ENCODE measurements at regions not wholly inside any gene's neighbourhood (a gene's known extent, or its start where the extent isn't known, plus 50 kb on each side); places are given as distances from the start of the nearest gene placed in this dataset.

DNA sequence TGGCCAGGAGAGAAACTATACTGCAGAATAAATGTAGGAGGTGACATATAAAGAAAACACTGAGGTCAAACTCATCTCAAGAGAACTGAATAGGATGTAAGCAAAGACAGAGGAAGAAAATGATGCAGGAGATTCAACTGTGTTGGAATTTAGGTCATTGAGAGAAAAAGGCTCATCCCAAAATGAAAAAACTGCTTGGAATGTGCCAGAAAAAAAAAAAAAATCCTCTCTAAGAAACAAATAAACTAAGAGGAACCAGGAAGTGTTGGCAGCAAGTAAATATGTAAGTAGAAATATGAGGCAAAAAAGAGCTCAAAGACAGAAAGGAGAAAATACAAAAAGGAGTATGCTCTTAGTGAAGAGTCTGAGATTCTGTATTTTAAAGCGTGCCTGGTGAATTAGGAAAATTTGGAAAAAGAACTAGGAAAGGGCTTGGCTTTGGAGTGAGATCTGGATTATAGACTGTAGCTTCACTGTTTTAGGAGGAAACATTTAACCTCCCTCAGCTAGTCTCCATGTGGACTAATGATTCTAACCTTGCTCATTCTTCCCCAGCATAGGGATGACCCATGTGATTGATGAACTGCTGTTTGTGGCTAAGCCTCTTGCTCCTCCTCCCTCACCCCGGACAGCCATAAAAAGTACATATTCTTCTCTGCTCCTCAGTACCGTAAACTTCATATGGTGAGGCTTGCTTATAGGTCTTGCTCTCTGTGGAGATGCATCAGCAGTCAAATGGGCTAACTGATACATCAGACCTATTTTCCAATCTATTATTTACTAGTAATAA, 185.6 kb upstream of the POU5F2 start:
- no peak for DNase-seq

- no peak for DNase-seq
Measured at GRCh38 chr5:93925321-93925720, 183.9 kb upstream of the POU5F2 start.

DNA sequence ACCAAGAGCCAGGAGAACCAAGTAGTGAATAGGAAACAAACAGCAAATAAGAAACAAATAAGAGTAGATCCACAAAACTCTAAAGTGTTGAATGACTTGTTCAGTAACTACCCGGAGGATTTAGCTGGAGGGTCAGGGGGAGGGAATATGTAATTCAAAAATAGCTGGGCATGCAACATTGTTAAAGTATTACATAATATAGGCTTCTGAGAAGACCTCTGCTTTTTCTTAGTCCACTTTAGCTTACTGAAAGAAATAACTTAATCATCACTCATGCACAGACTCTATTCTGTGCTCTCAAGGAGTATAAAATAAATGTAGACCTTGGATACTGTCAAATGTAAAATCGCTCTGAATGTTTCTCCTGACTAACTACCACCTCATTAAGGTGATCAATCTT, 183.2 kb upstream of the POU5F2 start:
- no peak for DNase-seq

DNA sequence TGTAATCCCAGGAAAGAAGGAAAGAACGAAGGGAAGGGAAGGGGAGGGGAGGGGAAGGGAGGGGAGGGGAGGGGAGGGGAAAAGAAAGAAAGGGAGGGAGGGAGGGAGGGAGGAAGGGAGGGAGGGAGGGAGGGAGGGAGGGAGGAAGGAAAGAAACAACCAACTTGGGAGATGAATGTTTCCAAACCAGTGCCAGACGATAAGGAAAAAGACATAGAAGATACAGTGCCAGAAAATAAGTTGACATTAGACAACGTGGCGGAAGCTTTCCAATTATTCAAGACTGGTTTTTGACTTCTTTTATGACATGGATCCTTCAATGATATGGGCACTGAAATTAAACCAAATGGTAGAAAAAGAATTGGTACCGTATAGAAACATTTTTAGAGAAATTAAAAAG, 181.2 kb upstream of the POU5F2 start:
- DNase-seq, result no peak

- DNase-seq, result no peak
Measured at GRCh38 chr5:93921001-93921400, 179.6 kb upstream of the POU5F2 start.

GRCh38 chr5:93916872-93917271, 175.5 kb upstream of the POU5F2 start:
- no peak for DNase-seq

DNA sequence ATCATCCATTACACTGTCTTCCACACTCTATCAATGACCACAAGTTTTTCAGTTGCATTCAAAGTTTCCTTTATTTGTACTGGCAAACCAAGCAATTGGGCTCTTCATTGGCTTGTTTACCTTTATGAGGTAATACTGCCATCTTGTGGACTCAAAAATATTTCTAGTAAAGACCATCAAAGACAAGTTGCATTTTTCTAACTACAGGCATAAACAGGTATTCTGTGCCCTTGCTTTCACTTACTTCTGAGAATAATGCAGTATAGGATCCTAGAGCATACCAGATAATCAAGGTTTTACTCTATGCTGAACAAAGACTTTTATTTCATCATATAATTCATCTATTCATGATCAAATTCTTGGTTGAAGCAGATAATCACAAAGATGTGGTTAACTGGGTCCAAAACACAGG, 173.7 kb upstream of the POU5F2 start:
- peak; percentile 58 for DNase-seq

GRCh38 chr5:93911609-93912008, 170.2 kb upstream of the POU5F2 start:
- DNase-seq, result no peak

DNA sequence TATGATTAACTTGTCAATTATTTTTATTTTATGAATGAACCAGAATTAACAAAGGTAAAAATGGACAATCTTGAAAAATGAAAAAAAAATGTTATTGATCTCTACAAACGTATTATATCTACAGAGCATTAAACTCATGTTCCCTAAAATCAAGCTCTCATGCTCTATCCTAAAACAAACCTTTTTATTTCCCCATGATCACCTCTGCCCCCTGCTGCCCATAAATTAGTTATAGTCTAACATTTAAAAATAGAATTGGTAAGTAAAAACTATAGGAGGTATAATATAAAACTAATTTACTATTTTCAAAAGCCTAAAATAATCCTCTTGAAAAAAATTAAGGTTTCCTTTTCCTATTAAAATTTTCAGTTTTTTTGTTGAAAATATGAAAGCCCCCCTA, 168.0 kb upstream of the POU5F2 start:
- DNase-seq, result no peak

DNA sequence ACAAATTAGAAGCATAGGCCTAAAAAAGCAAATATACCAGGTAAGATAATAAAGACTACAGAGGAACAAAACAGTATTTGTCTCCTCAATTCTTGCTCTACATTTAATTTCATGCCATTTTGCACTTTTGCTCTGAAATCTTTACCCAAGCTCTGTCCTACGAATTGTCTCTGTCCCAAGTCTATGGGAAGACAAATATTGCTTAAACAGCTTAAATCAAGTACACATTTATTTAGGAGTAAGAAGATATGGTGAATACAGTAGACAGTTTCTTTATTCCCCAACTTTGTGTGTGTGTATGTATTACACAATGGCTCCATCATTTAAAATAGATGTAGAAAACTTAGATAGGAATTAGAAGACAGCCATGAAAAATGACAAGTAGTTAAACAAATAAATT, 163.5 kb upstream of the POU5F2 start:
- no peak for DNase-seq

DNA sequence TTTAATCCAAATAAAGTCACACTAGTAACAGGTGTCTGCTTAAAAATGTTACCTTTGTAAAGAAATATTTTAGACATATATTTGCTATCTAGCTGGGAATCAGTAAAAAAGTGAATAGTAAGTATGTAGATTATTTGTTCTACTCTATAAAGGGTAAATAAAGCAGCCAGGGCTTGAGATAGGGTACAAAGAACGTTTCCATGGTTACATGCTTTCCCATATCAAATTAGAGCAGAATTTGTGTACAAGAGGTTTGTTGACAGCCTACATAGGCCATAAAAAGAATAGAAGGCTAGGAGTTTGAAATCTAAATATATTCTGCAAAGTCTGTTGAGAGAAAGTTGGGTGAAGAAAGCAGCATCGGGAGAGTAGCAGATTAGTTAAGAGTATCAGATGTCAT, 160.9 kb upstream of the POU5F2 start:
- no peak for DNase-seq

DNA sequence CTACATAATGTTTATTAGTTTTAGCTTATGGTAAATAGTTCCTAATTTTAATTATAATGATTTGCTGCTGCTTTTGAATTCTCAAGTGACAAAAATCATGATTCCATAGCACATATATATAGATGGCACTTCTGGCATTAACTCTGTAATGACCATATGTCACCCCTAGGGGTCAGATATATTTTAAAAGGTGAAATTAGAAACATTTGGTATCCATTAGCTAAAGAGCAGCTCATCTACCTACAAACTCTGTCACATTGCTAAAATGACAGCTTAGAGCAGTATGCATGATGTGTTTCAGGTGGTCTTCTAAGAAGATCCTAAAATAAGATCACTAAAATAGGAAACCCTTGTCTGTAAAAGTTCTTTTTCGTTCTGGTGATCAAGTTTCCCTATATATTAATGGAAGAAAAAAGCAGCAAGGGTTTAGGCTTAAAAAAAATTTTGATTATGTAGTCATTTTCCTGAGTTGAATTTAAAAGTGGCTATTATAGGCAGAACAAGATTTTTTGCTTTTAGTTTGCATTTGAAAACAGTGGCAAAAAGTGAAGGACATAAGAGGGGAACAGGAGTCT, 157.7 kb upstream of the POU5F2 start:
- peak; percentile 10 for DNase-seq

GRCh38 chr5:93894601-93895354, 153.4 kb upstream of the POU5F2 start:
- no peak for DNase-seq

DNA sequence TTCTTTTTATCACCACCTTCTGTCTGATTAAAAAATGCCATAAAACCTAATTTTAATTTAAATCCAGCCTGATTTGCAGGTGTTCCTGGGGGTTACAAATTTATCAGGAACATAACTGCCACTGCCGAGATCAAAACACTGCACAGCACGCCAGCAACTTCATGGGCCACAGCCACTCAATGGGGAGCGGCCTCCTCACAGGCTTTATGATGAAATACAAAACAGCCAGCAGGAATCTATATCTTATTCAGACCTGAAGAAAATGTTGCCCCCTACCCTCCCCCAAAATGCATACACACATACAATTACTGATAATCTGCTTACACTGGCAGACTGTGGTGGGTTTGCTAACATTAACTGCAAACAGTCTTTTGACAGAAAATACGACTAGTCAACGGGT, 151.7 kb upstream of the POU5F2 start:
- no peak for DNase-seq

DNA sequence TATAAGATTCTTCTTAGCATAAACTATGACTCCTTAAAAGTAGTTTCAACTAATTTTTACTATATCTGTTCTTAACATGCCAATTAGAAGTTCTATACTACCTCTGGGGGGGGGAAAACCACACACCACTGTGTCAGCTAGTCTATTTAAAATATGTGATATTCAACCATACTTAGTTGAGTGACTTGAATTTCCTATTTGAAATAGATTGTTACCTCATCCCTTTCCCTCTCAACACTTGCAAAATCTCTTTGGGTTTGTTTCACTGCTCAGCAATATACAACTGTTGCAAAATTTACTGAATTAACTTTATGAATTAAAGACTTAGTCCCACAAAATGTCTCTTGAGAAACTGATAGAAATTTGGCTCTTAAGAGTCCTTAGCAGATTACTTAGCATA, 151.1 kb upstream of the POU5F2 start:
- DNase-seq, result no peak

DNA sequence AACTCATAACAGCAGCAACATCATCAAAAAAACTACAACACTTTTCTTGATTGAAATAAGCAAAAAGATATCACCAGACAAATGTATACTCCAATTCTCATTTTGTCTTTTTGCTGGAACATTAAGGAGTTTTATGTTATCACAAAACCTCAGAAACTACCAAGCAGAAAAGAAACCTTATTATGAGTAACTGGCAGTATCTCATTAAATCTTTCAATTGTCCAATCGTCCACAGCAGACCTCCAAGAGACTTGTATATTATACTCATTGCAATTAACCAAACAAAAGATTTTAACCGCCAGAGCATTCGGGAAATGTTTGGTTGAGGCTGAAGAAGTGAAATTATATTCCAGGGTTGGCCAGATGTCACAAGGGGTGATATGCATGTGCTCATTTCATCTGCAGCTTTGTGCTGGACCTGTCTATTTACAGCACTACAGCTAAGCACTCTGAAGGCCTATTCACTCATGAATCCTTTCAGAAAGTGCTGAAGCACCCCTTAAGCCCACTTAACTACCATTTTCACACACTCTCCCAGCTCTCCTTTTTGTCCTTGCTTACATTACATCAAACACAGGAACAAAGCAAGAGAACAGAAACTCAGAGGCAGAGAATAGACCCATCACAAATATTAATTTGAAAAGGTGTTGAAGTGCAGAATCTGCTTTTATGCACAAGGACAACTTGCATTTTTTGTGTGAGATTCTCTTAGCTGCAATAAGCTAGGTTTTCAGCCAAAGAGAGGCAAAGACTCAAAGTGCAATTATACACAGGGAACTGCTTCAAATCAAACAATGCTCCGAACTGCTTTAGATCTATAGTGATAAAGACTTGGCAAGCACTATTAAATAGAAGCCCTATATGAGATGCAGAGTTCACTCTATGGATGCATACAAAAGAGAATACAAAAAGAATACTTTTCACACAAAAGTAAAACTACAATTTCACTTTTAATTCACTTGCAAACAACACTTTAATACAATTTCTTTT, 150.4 kb upstream of the POU5F2 start:
- no peak for DNase-seq

DNA sequence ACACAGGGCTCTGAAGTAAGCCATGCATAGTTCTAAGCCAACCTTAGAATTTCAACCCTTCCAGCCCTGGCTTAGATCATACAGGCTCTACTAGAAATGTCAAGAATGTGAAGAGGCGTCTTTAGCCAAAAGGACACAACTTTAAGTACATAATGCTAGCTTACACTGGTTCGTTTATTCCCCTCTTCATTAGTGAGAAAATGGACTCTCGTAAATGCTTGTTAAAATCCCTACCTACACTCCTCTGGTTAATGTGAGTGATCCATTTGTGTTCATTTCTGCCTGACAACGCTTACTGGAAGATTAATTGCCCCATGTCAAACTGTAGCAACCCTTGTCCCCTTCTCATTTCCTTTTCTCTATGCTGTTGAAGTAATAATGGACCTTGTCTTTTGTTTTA, 149.3 kb upstream of the POU5F2 start:
- no peak for DNase-seq

- no peak for DNase-seq
Measured at GRCh38 chr5:93887678-93888077, 146.3 kb upstream of the POU5F2 start.

GRCh38 chr5:93886917-93887361, 145.5 kb upstream of the POU5F2 start:
- no peak for DNase-seq

GRCh38 chr5:93886098-93886806, 144.9 kb upstream of the POU5F2 start:
- DNase-seq, result no peak

DNA sequence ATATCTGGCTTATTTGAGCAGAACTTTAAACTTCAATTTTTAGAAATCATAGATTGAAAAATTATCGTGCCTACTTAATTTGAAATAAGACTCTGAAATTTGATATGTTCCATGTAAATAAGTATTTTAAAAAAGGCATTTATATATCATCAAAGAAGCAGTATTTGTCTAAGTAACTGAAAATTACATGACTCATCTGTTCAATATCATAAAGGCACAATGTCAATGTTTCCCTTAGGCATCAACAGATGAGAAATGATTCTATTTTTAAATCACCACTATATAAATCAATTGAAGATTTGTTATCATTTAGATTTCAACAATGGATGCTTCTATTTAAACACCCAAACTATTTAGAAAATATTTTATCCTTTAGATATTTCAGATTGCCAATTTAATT, 142.9 kb upstream of the POU5F2 start:
- DNase-seq, result no peak

DNA sequence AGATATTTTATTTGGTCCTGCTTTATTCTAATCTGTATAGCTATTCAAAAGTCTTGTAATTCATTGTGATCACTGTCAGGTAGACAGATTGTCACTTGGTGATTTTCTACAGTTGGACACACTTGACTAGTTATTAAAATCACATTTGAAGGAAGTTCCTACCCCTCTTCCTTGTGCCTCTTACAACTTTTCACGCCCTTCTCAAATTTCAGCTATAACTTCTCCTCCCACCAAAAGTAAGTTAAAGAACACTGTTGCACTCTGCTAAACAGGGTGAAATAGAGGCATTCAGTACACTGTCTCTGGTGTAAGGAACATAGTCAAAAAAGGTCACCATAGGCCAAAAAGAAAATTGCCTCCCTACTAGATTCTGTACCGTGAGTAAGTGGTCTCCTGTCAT, 142.1 kb upstream of the POU5F2 start:
- no peak for DNase-seq
